HCT116 (cell line): ENCODE measurements at regions not wholly inside any gene's neighbourhood (a gene's known extent, or its start where the extent isn't known, plus 50 kb on each side); places are given as distances from the start of the nearest gene placed in this dataset.

Experiments used
- ATAC-seq: fragments of 200-7000 bp; cut with Tn5 transposase; 2 replicates; pipeline ENCODE4 v1.9.1; 2020; ENCODE audit warnings: mild to moderate bottlenecking, moderate library complexity
- BruUV-seq: library from RNA; stranded (reverse); fragments of 400-500 nt; replicated peaks from 2 replicates; lab custom pipeline; 2021; lab: Mats Ljungman, UMichigan
- CTCF ChIA-PET: fragments of 300-600 bp; sonication (Branson Sonifier 250); formaldehyde crosslinking; loops from one replicate; lab custom pipeline; 2021; ENCODE audit warnings: antibody characterized with exemption; lab: Charles Lee
- POLR2A ChIA-PET: fragments of 300-600, 350-600 bp; sonication (Branson Sonifier 250); formaldehyde crosslinking; loops from one replicate; lab custom pipeline; 2021; ENCODE audit warnings: antibody characterized with exemption; lab: Charles Lee
- RAD21 ChIA-PET, 2 experiments: fragments of 300-600 bp; sonication (Branson Sonifier 250); formaldehyde crosslinking; loops; one replicate each; lab custom pipeline; 2023; ENCODE audit warnings: low total read pairs in 2 of 2; ENCODE audit not compliant: uncharacterized antibody in 2 of 2, unreplicated experiment in 2 of 2, low non-redundant PET in 1 of 2; lab: Charles Lee
- DNase-seq: peaks from one replicate; pipeline ENCODE4 v3.0.0-alpha.2; 2010; ENCODE audit warnings: low read depth, low spot score
- H2AFZ ChIP-seq: fragments of 200-600 bp; shearing (Covaris generic), sonication (generic); 2 replicates; pipeline ENCODE4 v1.6.1; 2017; ENCODE audit warnings: low read depth, mixed run types, mixed read lengths, antibody characterized with exemption, low read length; ENCODE audit not compliant: poor library complexity, severe bottlenecking
- H3K27ac ChIP-seq: 2 replicates; pipeline ENCODE4 v1.5.1; 2012; ENCODE audit warnings: low read depth, low read length
- H3K27me3 ChIP-seq: fragments of 200-600 bp; sonication (generic); 2 replicates; pipeline ENCODE4 v1.6.1; 2016; ENCODE audit warnings: mixed run types, low read length, mixed read lengths; ENCODE audit not compliant: insufficient read depth
- H3K36me3 ChIP-seq, 2 experiments: fragments of 200-500 bp in 1 of 2; fragments of 200-600 bp in 1 of 2; sonication (Bioruptor generic) in 1 of 2; sonication (generic) in 1 of 2; 2 replicates each; pipeline versions ENCODE4 v1.5.1 to v1.6.1; 2014 to 2016; ENCODE audit warnings: low read length in 2 of 2, inconsistent platforms in 1 of 2, mixed read lengths in 1 of 2, mixed run types in 1 of 2; ENCODE audit not compliant: insufficient read depth in 2 of 2, control insufficient read depth in 1 of 2
- H3K4me1 ChIP-seq, 2 experiments: fragments of 200-600 bp in 1 of 2; sonication (generic) in 1 of 2; 2 replicates each; pipeline versions ENCODE4 v1.5.1 to v1.6.1; 2012 to 2017; ENCODE audit warnings: low read length in 2 of 2, inconsistent platforms in 1 of 2, mild to moderate bottlenecking in 1 of 2, mixed read lengths in 1 of 2, mixed run types in 1 of 2, moderate library complexity in 1 of 2; ENCODE audit not compliant: insufficient read depth in 2 of 2, control insufficient read depth in 1 of 2
- H3K4me2 ChIP-seq: fragments of 200-600 bp; sonication (generic); 2 replicates; pipeline ENCODE4 v1.6.1; 2017; ENCODE audit warnings: mixed run types, low read length, mixed read lengths
- H3K4me3 ChIP-seq, 2 experiments: fragments of 200-600 bp in 1 of 2; sonication (generic) in 1 of 2; replicated peaks in 1 of 2; 2 replicates each; pipeline ENCODE4 v1.5.1; 2011 to 2016; ENCODE audit warnings: low read length in 2 of 2, control low read depth in 1 of 2, low read depth in 1 of 2, mild to moderate bottlenecking in 1 of 2, mixed read lengths in 1 of 2, mixed run types in 1 of 2
- H3K79me2 ChIP-seq: fragments of 200-600 bp; sonication (generic); 2 replicates; pipeline ENCODE4 v1.6.1; 2017; ENCODE audit warnings: mild to moderate bottlenecking, mixed run types, low read length, moderate library complexity, mixed read lengths; ENCODE audit not compliant: insufficient read depth
- H3K9ac ChIP-seq: fragments of 200-600 bp; sonication (generic); 2 replicates; pipeline ENCODE4 v1.6.1; 2016; ENCODE audit warnings: low read length, mixed read lengths
- H3K9me2 ChIP-seq: fragments of 200-600 bp; sonication (generic), shearing (Covaris generic); 2 replicates; pipeline ENCODE4 v1.6.1; 2017; ENCODE audit warnings: mixed run types, mild to moderate bottlenecking, moderate library complexity; ENCODE audit not compliant: insufficient read depth
- H3K9me3 ChIP-seq, 2 experiments: fragments of 200-500 bp in 1 of 2; fragments of 200-600 bp in 1 of 2; sonication (Bioruptor generic) in 1 of 2; sonication (generic) in 1 of 2; 2 replicates each; pipeline ENCODE4 v1.6.1; 2014 to 2017; ENCODE audit warnings: low read length in 2 of 2, mixed read lengths in 2 of 2, inconsistent platforms in 1 of 2, low read depth in 1 of 2, mild to moderate bottlenecking in 1 of 2, mixed run types in 1 of 2, moderate library complexity in 1 of 2; ENCODE audit not compliant: control insufficient read depth in 1 of 2, insufficient read depth in 1 of 2
- H4K20me1 ChIP-seq: fragments of 200-600 bp; sonication (generic), shearing (Covaris generic); 2 replicates; pipeline ENCODE4 v1.6.1; 2017; ENCODE audit warnings: mixed run types, mild to moderate bottlenecking, moderate library complexity; ENCODE audit not compliant: insufficient read depth
- CEBPB ChIP-seq: IDR thresholded peaks from 2 replicates; pipeline ENCODE4 v1.6.1; 2012; ENCODE audit warnings: low read depth
- EGR1 ChIP-seq: IDR thresholded peaks from 2 replicates; pipeline ENCODE4 v1.6.1; 2012; ENCODE audit warnings: low read depth
- ELF1 ChIP-seq: IDR thresholded peaks from 2 replicates; pipeline ENCODE4 v1.6.1; 2012; ENCODE audit warnings: low read depth, borderline replicate concordance
- EZH2 ChIP-seq: fragments of 200-600 bp; sonication (generic); IDR thresholded peaks from 2 replicates; pipeline ENCODE4 v1.6.1; 2017; ENCODE audit warnings: antibody characterized with exemption, mixed run types
- EZH2phosphoT487 ChIP-seq: fragments of 200-600 bp; IDR thresholded peaks from 2 replicates; pipeline ENCODE4 v1.6.1; 2018; ENCODE audit warnings: antibody characterized with exemption, borderline replicate concordance
- FOSL1 ChIP-seq: IDR thresholded peaks from 2 replicates; pipeline ENCODE4 v1.6.1; 2012; ENCODE audit warnings: low read depth
- JUND ChIP-seq: IDR thresholded peaks from 2 replicates; pipeline ENCODE4 v1.6.1; 2012
- POLR2A ChIP-seq: IDR thresholded peaks from 2 replicates; pipeline ENCODE4 v1.7.0; 2011; ENCODE audit warnings: borderline replicate concordance; ENCODE audit not compliant: insufficient read depth, insufficient read length; ENCODE audit errors: extremely low read depth
- SIN3A ChIP-seq: IDR thresholded peaks from 2 replicates; pipeline ENCODE4 v1.6.1; 2012; ENCODE audit warnings: low read depth
- SP1 ChIP-seq: IDR thresholded peaks from 2 replicates; pipeline ENCODE4 v1.6.1; 2012; ENCODE audit warnings: low read depth
- ZNF274 ChIP-seq: fragments of 200-500 bp; sonication (Bioruptor generic); IDR thresholded peaks from 2 replicates; pipeline ENCODE4 v1.6.1; 2014; ENCODE audit warnings: mild to moderate bottlenecking, low read depth, low read length, inconsistent platforms
- intact Hi-C: fragments of 100-400 bp; cut with micrococcal nuclease; formaldehyde crosslinking; loops from 2 replicates; pipeline ENCODE4 v1.10.0; 2022
- TF ChIP-seq, protein P1 (sequence below), 3 experiments: fragments of 200-600 bp in 1 of 3; sonication (generic) in 1 of 3; IDR thresholded peaks in 2 of 3; conservative IDR thresholded peaks in 1 of 3; 2 replicates each; pipeline ENCODE4 v1.5.1; 2012 to 2017; ENCODE audit warnings: low read depth in 2 of 3, low read length in 2 of 3, antibody characterized with exemption in 1 of 3, borderline replicate concordance in 1 of 3, control low read depth in 1 of 3, mild to moderate bottlenecking in 1 of 3, mixed read lengths in 1 of 3, mixed run types in 1 of 3, moderate library complexity in 1 of 3; ENCODE audit not compliant: insufficient read depth in 1 of 3
- TF ChIP-seq, protein P2 (sequence below): IDR thresholded peaks from 2 replicates; pipeline ENCODE4 v1.6.1; 2012
- TF ChIP-seq, protein P3 (sequence below): IDR thresholded peaks from 2 replicates; pipeline ENCODE4 v1.6.1; 2012

DNA sequence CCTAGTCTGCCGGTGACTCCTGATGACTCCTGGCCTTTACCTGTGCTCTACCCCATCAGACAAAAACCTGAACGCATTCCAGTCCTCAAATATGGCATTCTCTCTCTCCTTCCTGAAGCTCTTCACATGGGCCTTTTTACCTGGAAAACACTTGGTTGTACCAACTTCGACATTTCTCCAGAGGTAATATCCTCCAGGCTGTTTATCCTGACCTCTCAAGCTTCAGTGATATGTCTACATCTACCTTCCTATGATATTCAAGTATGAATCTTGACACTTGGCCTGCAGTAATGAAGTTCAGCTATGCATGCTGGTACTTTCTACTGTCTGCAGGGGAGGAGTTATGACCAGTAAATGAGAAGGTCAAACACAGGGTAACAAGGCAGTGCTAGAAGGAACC lies 901.8 kb downstream of the VRK1 start:
- TF ChIP-seq ELF1 (no peak), EZH2phosphoT487 (no peak), JUND (no peak), EGR1 (no peak), FOSL1 (no peak), ZNF274 (no peak), SIN3A (no peak), SP1 (no peak), EZH2 (no peak), CEBPB (no peak), POLR2A (no peak)
- TF ChIP-seq, protein P1, sequence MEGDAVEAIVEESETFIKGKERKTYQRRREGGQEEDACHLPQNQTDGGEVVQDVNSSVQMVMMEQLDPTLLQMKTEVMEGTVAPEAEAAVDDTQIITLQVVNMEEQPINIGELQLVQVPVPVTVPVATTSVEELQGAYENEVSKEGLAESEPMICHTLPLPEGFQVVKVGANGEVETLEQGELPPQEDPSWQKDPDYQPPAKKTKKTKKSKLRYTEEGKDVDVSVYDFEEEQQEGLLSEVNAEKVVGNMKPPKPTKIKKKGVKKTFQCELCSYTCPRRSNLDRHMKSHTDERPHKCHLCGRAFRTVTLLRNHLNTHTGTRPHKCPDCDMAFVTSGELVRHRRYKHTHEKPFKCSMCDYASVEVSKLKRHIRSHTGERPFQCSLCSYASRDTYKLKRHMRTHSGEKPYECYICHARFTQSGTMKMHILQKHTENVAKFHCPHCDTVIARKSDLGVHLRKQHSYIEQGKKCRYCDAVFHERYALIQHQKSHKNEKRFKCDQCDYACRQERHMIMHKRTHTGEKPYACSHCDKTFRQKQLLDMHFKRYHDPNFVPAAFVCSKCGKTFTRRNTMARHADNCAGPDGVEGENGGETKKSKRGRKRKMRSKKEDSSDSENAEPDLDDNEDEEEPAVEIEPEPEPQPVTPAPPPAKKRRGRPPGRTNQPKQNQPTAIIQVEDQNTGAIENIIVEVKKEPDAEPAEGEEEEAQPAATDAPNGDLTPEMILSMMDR (IDR thresholded peaks at IDR 0.05 in 2 of 3, conservative IDR thresholded peaks at IDR 0.05 in 1 of 3; ENCODE audit: borderline replicate concordance in 1 of 3, insufficient read depth in 1 of 3, low read depth in 2 of 3, low read length in 2 of 3): no peak
- TF ChIP-seq, protein P2, sequence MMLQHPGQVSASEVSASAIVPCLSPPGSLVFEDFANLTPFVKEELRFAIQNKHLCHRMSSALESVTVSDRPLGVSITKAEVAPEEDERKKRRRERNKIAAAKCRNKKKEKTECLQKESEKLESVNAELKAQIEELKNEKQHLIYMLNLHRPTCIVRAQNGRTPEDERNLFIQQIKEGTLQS: no peak
- TF ChIP-seq, protein P3, sequence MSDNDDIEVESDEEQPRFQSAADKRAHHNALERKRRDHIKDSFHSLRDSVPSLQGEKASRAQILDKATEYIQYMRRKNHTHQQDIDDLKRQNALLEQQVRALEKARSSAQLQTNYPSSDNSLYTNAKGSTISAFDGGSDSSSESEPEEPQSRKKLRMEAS: no peak
- no peaks in the 10 kb centered on the region for H3K4me1 ChIP-seq
- ChIA-PET CTCF (no interaction called here), RAD21 (no interaction called here), POLR2A (no interaction called here)
- H3K9me2 ChIP-seq: no peaks in the 10 kb centered on the region
- no peaks in the 10 kb centered on the region for H3K79me2 ChIP-seq
- H3K9ac ChIP-seq: no peak overlapping the region
- BruUV-seq: no TSS peak
- no peaks in the 10 kb centered on the region for H4K20me1 ChIP-seq
- no peak for DNase-seq
- peaks cover 0 to 3% of the 10 kb centered on the region in 2 experiments; a peak in 1 of 4 replicates for H3K9me3 ChIP-seq
- H3K36me3 ChIP-seq: no peaks in the 10 kb centered on the region
- intact Hi-C loops: no loop called here
- ATAC-seq: no peak
- H3K4me2 ChIP-seq: no peak overlapping the region
- no peaks in the 10 kb centered on the region for H3K27me3 ChIP-seq
- H2AFZ ChIP-seq: no peak overlapping the region
- H3K27ac ChIP-seq: no peak overlapping the region
- H3K4me3 ChIP-seq: no peak overlapping the region
